ENCODE measurements at regions not wholly inside any gene's neighbourhood (a gene's known extent, or its start where the extent isn't known, plus 50 kb on each side); places are given as distances from the start of the nearest gene placed in this dataset.

DNA sequence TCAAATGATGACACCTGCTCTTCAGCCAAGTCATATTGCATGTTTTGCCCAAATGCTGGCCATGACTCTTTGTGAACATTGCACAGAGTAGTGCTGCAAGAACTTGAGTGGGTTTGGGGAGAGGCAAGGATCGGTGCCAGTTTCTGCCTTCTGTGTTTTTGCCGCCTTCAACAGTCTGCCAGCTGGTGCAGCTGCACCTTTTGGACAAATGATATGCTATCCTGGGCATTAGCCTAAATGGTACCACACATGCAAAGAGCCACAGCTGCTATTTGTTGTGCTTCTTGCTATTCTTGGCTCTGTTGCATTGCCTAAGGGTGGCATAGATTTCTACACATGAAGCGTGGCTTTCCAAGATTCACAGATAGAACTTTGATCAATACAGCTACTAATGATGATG, 189.0 kb upstream of the CCN2 start:
- POLR2A ChIA-PET = no interaction called here
- H3K4me3 Mint-ChIP-seq = no peak overlapping the region
- no peak for TF ChIP-seq KAT7 (CRISPR knock-in tag; IDR thresholded peaks at IDR 0.05; ENCODE audit: borderline replicate concordance)
- no peak for TF ChIP-seq FOXK1 (CRISPR knock-in tag; IDR thresholded peaks at IDR 0.05)
- H3K36me3 Mint-ChIP-seq = no peaks in the 10 kb centered on the region
- no peaks in the 10 kb centered on the region for H3K4me1 Mint-ChIP-seq
- DNase-seq (ENCODE audit: low spot score) (no peak), ATAC-seq (no peak)
- no peaks in the 10 kb centered on the region for H3K9me3 Mint-ChIP-seq
- peaks cover 33% of the 10 kb centered on the region for H3K27me3 Mint-ChIP-seq (ENCODE audit: low read depth)
- CTCF ChIA-PET = no interaction called here
- no peak overlapping the region for H3K27ac Mint-ChIP-seq

DNA sequence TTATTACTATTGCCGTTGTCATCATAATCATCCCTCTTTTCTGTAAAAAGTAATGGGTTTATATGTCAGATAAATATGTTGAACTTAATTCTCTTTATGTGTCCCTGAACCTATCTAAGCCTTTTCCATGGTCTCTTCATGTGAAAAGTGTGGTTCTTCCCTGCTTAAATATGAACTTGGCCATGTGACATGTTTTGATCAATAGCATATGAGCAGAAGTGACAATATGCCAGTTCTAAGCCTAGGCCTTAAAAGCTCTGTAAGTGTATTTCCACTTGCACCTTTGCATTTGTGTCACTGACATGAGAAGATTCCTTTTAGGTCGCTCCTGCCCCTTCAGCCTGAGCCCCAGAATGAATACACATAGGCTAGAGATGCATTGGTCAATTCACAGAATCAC, 188.4 kb upstream of the CCN2 start:
- Mint-ChIP-seq H3K27me3 (ENCODE audit: low read depth) (peaks cover 27% of the 10 kb centered on the region), H3K27ac (no peak overlapping the region), H3K4me3 (no peak overlapping the region), H3K36me3 (no peaks in the 10 kb centered on the region), H3K4me1 (no peaks in the 10 kb centered on the region), H3K9me3 (no peaks in the 10 kb centered on the region)
- POLR2A ChIA-PET = no interaction called here
- ATAC-seq (no peak), DNase-seq (ENCODE audit: low spot score) (no peak)
- CTCF ChIA-PET = no interaction called here
- TF ChIP-seq, protein P1, sequence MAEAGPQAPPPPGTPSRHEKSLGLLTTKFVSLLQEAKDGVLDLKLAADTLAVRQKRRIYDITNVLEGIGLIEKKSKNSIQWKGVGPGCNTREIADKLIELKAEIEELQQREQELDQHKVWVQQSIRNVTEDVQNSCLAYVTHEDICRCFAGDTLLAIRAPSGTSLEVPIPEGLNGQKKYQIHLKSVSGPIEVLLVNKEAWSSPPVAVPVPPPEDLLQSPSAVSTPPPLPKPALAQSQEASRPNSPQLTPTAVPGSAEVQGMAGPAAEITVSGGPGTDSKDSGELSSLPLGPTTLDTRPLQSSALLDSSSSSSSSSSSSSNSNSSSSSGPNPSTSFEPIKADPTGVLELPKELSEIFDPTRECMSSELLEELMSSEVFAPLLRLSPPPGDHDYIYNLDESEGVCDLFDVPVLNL (CRISPR knock-in tag; IDR thresholded peaks at IDR 0.05; ENCODE audit: borderline replicate concordance, low read depth) = no peak
- TF ChIP-seq, protein P2, sequence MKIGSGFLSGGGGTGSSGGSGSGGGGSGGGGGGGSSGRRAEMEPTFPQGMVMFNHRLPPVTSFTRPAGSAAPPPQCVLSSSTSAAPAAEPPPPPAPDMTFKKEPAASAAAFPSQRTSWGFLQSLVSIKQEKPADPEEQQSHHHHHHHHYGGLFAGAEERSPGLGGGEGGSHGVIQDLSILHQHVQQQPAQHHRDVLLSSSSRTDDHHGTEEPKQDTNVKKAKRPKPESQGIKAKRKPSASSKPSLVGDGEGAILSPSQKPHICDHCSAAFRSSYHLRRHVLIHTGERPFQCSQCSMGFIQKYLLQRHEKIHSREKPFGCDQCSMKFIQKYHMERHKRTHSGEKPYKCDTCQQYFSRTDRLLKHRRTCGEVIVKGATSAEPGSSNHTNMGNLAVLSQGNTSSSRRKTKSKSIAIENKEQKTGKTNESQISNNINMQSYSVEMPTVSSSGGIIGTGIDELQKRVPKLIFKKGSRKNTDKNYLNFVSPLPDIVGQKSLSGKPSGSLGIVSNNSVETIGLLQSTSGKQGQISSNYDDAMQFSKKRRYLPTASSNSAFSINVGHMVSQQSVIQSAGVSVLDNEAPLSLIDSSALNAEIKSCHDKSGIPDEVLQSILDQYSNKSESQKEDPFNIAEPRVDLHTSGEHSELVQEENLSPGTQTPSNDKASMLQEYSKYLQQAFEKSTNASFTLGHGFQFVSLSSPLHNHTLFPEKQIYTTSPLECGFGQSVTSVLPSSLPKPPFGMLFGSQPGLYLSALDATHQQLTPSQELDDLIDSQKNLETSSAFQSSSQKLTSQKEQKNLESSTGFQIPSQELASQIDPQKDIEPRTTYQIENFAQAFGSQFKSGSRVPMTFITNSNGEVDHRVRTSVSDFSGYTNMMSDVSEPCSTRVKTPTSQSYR (CRISPR knock-in tag; IDR thresholded peaks at IDR 0.05) = no peak
- TF ChIP-seq IRF2 (CRISPR knock-in tag; IDR thresholded peaks at IDR 0.05; ENCODE audit: borderline replicate concordance, low read depth) (no peak), ZNF121 (CRISPR knock-in tag; IDR thresholded peaks at IDR 0.05) (no peak)

DNA sequence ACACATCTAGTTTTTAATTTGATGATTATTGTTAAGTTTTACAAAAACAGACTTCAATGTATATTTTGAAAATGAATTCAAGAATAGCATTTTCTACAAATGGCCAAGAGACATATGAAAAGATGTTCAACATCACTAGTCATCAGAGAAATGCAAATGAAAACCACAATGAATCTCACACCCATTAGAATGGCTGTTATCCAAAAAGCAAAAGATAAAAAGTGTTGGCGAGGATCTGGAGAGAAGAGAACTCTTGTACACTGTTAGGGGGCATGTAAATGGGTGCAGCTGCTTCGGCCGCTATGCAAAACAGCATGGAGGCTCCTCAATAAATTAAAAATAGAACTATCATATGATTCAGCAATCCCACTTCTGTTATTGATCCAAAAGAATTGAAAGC, 185.8 kb upstream of the CCN2 start:
- Mint-ChIP-seq H3K27ac (no peak overlapping the region), H3K27me3 (ENCODE audit: low read depth) (peaks cover 16% of the 10 kb centered on the region), H3K36me3 (no peaks in the 10 kb centered on the region), H3K4me1 (peaks cover 23% of the 10 kb centered on the region), H3K4me3 (no peak overlapping the region), H3K9me3 (no peaks in the 10 kb centered on the region)
- DNase-seq (ENCODE audit: low spot score) (no peak), ATAC-seq (no peak)
- ChIA-PET CTCF (no interaction called here), POLR2A (no interaction called here)
- TF ChIP-seq SOX15 (CRISPR knock-in tag; IDR thresholded peaks at IDR 0.05) (no peak), PRRX2 (CRISPR knock-in tag; IDR thresholded peaks at IDR 0.05) (no peak), NFYB (CRISPR knock-in tag; conservative IDR thresholded peaks at IDR 0.05; ENCODE audit: low read depth) (no peak), TEAD1 (CRISPR knock-in tag; IDR thresholded peaks at IDR 0.05) (no peak), ZNF232 (CRISPR knock-in tag; IDR thresholded peaks at IDR 0.05) (no peak), JUN (CRISPR knock-in tag; IDR thresholded peaks at IDR 0.05) (no peak), CREM (CRISPR knock-in tag; IDR thresholded peaks at IDR 0.05) (no peak), ESRRA (CRISPR knock-in tag; IDR thresholded peaks at IDR 0.05; ENCODE audit: borderline replicate concordance) (no peak)
- TF ChIP-seq, protein P3, sequence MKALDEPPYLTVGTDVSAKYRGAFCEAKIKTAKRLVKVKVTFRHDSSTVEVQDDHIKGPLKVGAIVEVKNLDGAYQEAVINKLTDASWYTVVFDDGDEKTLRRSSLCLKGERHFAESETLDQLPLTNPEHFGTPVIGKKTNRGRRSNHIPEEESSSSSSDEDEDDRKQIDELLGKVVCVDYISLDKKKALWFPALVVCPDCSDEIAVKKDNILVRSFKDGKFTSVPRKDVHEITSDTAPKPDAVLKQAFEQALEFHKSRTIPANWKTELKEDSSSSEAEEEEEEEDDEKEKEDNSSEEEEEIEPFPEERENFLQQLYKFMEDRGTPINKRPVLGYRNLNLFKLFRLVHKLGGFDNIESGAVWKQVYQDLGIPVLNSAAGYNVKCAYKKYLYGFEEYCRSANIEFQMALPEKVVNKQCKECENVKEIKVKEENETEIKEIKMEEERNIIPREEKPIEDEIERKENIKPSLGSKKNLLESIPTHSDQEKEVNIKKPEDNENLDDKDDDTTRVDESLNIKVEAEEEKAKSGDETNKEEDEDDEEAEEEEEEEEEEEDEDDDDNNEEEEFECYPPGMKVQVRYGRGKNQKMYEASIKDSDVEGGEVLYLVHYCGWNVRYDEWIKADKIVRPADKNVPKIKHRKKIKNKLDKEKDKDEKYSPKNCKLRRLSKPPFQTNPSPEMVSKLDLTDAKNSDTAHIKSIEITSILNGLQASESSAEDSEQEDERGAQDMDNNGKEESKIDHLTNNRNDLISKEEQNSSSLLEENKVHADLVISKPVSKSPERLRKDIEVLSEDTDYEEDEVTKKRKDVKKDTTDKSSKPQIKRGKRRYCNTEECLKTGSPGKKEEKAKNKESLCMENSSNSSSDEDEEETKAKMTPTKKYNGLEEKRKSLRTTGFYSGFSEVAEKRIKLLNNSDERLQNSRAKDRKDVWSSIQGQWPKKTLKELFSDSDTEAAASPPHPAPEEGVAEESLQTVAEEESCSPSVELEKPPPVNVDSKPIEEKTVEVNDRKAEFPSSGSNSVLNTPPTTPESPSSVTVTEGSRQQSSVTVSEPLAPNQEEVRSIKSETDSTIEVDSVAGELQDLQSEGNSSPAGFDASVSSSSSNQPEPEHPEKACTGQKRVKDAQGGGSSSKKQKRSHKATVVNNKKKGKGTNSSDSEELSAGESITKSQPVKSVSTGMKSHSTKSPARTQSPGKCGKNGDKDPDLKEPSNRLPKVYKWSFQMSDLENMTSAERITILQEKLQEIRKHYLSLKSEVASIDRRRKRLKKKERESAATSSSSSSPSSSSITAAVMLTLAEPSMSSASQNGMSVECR (CRISPR knock-in tag; IDR thresholded peaks at IDR 0.05; ENCODE audit: borderline replicate concordance) = no peak
- TF ChIP-seq, protein P4, sequence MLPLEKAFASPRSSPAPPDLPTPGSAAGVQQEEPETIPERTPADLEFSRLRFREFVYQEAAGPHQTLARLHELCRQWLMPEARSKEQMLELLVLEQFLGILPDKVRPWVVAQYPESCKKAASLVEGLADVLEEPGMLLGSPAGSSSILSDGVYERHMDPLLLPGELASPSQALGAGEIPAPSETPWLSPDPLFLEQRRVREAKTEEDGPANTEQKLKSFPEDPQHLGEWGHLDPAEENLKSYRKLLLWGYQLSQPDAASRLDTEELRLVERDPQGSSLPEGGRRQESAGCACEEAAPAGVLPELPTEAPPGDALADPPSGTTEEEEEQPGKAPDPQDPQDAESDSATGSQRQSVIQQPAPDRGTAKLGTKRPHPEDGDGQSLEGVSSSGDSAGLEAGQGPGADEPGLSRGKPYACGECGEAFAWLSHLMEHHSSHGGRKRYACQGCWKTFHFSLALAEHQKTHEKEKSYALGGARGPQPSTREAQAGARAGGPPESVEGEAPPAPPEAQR (CRISPR knock-in tag; IDR thresholded peaks at IDR 0.05) = no peak
- TF ChIP-seq, protein P5, sequence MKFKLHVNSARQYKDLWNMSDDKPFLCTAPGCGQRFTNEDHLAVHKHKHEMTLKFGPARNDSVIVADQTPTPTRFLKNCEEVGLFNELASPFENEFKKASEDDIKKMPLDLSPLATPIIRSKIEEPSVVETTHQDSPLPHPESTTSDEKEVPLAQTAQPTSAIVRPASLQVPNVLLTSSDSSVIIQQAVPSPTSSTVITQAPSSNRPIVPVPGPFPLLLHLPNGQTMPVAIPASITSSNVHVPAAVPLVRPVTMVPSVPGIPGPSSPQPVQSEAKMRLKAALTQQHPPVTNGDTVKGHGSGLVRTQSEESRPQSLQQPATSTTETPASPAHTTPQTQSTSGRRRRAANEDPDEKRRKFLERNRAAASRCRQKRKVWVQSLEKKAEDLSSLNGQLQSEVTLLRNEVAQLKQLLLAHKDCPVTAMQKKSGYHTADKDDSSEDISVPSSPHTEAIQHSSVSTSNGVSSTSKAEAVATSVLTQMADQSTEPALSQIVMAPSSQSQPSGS (CRISPR knock-in tag; IDR thresholded peaks at IDR 0.05; ENCODE audit: borderline replicate concordance, low read depth) = no peak
- TF ChIP-seq, protein P6, sequence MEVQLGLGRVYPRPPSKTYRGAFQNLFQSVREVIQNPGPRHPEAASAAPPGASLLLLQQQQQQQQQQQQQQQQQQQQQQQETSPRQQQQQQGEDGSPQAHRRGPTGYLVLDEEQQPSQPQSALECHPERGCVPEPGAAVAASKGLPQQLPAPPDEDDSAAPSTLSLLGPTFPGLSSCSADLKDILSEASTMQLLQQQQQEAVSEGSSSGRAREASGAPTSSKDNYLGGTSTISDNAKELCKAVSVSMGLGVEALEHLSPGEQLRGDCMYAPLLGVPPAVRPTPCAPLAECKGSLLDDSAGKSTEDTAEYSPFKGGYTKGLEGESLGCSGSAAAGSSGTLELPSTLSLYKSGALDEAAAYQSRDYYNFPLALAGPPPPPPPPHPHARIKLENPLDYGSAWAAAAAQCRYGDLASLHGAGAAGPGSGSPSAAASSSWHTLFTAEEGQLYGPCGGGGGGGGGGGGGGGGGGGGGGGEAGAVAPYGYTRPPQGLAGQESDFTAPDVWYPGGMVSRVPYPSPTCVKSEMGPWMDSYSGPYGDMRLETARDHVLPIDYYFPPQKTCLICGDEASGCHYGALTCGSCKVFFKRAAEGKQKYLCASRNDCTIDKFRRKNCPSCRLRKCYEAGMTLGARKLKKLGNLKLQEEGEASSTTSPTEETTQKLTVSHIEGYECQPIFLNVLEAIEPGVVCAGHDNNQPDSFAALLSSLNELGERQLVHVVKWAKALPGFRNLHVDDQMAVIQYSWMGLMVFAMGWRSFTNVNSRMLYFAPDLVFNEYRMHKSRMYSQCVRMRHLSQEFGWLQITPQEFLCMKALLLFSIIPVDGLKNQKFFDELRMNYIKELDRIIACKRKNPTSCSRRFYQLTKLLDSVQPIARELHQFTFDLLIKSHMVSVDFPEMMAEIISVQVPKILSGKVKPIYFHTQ (CRISPR knock-in tag; IDR thresholded peaks at IDR 0.05) = no peak
